ENCODE measurements at regions not wholly inside any gene's neighbourhood (a gene's known extent, or its start where the extent isn't known, plus 50 kb on each side); places are given as distances from the start of the nearest gene placed in this dataset.

DNA sequence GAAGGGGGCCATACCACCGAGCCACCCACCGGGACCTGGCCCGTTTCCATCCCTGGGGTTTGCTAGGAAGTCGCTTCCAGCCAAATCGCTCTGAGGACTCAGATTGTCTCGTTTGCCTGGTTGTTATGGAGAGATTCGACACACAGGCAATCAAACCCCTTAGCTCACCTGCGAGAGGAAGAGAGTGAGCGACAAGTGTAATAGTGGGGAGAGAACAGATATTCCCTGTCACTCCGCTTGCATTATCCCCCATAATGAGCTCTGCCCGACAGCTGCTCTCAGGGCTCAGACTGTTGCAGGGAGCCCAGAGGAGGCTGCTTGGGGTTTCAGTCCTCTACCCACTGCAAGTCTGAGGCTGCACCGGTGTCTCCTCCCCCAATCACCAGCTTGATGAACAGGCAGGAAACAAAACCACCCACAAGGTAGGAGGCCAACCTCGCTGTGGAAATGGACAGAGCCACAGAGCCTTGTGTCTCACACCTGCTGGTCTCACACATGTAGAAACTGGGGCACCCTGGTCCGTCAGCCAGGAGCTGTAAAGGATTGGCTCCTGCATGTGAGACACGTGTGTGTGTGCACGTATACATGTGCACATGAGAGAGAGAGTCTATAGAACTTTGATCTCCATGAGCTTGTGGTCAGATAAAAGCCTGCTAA, 351.1 kb downstream of the BUD13 start:
- Mint-ChIP-seq H3K27me3 (ENCODE audit: unreplicated experiment) (peaks cover 8% of the 10 kb centered on the region), H3K27ac (ENCODE audit: unreplicated experiment) (no peak overlapping the region), H3K4me1 (ENCODE audit: low read depth, unreplicated experiment) (peaks cover 7% of the 10 kb centered on the region), H3K9me3 (ENCODE audit: unreplicated experiment) (peaks cover 2% of the 10 kb centered on the region), H3K36me3 (ENCODE audit: unreplicated experiment) (no peaks in the 10 kb centered on the region), H3K4me3 (ENCODE audit: unreplicated experiment) (no peak overlapping the region)
- DNase-seq, result no peak
- TF ChIP-seq, protein P1, sequence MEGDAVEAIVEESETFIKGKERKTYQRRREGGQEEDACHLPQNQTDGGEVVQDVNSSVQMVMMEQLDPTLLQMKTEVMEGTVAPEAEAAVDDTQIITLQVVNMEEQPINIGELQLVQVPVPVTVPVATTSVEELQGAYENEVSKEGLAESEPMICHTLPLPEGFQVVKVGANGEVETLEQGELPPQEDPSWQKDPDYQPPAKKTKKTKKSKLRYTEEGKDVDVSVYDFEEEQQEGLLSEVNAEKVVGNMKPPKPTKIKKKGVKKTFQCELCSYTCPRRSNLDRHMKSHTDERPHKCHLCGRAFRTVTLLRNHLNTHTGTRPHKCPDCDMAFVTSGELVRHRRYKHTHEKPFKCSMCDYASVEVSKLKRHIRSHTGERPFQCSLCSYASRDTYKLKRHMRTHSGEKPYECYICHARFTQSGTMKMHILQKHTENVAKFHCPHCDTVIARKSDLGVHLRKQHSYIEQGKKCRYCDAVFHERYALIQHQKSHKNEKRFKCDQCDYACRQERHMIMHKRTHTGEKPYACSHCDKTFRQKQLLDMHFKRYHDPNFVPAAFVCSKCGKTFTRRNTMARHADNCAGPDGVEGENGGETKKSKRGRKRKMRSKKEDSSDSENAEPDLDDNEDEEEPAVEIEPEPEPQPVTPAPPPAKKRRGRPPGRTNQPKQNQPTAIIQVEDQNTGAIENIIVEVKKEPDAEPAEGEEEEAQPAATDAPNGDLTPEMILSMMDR (IDR thresholded peaks at IDR 0.05; ENCODE audit: partially characterized antibody, unreplicated experiment), result no peak

DNA sequence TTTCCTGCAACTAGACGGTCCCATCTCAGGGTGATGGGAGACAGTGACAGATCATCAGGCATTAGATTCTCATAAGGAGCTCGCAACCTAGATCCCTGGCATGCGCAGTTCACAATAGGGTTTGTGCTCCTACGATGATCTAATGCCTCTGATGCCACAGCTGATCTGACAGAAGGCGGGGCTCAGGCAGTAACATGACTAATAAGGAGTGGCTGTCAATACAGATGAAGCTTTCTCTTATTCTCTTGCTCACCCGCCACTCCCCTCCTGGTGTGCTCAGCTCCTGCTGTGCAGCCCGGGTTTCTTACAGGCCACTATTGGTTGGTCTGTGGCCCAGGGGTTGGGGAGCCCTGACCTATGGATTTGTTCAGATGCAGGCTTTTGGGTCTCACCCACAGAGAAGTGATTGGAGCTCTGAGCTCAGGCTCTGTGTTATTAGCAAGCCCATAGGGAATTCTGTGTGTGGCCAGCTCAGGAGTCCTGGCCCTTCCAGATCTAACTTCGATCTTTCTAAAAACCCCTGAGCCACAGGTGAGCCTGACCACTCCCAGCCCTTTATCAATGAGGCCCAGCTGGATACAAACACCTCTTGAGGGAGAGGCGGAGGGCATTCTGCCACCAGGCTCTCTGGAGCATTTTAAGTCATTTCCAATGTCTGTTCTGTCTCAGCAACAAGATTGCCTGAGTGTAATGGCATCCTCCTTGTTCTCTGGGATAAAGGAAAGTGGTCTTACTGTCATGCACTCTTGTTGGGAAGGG, 351.8 kb downstream of the BUD13 start:
- no peak overlapping the region for H3K4me3 Mint-ChIP-seq (ENCODE audit: unreplicated experiment)
- TF ChIP-seq, protein P1 (IDR thresholded peaks at IDR 0.05; ENCODE audit: partially characterized antibody, unreplicated experiment), result no peak
- no peak for DNase-seq
- no peak overlapping the region for H3K27ac Mint-ChIP-seq (ENCODE audit: unreplicated experiment)
- H3K27me3 Mint-ChIP-seq (ENCODE audit: unreplicated experiment), result peaks cover 8% of the 10 kb centered on the region
- no peaks in the 10 kb centered on the region for H3K36me3 Mint-ChIP-seq (ENCODE audit: unreplicated experiment)
- peaks cover 7% of the 10 kb centered on the region for H3K4me1 Mint-ChIP-seq (ENCODE audit: low read depth, unreplicated experiment)
- H3K9me3 Mint-ChIP-seq (ENCODE audit: unreplicated experiment), result peaks cover 2% of the 10 kb centered on the region

DNA sequence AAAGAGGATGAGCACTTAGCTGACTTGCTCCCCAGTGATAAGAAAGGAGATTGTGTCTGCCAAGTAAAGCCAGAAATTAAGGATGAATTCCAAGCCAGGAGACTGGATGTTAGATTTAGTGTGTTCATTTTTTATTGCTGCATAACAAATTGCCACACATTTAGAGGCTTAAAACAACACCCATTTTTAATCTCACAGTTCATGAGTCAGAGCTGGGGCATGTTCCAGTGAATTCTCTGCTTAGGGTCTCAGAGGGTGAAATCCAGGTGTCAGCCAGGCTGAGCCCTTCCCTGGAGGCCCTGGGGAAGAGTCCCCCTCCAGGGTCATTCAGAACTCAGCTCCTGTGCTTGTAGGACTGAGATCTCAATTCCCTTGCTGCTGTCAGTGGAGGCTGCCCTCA, 352.8 kb downstream of the BUD13 start:
- Mint-ChIP-seq H3K36me3 (ENCODE audit: unreplicated experiment) (no peaks in the 10 kb centered on the region), H3K27ac (ENCODE audit: unreplicated experiment) (no peak overlapping the region), H3K4me1 (ENCODE audit: low read depth, unreplicated experiment) (peaks cover 7% of the 10 kb centered on the region), H3K4me3 (ENCODE audit: unreplicated experiment) (no peak overlapping the region), H3K27me3 (ENCODE audit: unreplicated experiment) (peaks cover 8% of the 10 kb centered on the region), H3K9me3 (ENCODE audit: unreplicated experiment) (peaks cover 2% of the 10 kb centered on the region)
- DNase-seq, result no peak
- TF ChIP-seq, protein P1 (IDR thresholded peaks at IDR 0.05; ENCODE audit: partially characterized antibody, unreplicated experiment), result no peak

DNA sequence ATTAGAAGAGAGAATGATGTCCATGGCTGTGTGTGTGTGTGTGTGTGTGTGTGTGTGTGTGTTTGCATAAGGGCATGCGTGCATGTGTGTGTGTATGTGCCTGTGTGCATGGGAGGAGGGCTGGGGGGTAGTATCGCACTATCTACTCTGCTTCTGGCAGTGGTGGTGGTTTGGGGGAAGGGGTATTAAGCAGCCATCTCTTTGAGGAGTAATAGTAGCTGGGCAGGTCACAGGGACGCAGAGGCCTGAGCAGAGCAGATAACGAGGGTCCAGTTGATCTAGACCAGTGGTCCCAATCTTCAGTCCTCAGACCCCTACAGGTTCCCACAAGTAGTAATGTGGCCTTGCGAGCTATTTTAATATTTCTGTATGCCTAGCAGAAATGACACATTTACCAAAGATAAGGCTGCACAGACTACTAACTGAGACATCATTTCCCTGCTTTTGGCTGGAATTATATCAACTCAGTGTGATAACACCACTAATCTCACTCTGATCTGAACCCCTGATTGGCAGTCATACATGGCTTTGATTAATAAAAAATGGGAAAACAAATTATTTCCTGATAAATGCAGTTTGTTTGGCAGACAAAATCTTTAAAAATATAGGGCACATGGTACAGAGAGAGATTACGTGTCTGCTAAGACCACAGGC, 354.3 kb downstream of the BUD13 start:
- Mint-ChIP-seq H3K4me1 (ENCODE audit: low read depth, unreplicated experiment) (peaks cover 7% of the 10 kb centered on the region), H3K9me3 (ENCODE audit: unreplicated experiment) (peaks cover 2% of the 10 kb centered on the region), H3K36me3 (ENCODE audit: unreplicated experiment) (no peaks in the 10 kb centered on the region), H3K27me3 (ENCODE audit: unreplicated experiment) (peaks cover 8% of the 10 kb centered on the region), H3K27ac (ENCODE audit: unreplicated experiment) (no peak overlapping the region), H3K4me3 (ENCODE audit: unreplicated experiment) (no peak overlapping the region)
- DNase-seq, result no peak
- TF ChIP-seq, protein P1 (IDR thresholded peaks at IDR 0.05; ENCODE audit: partially characterized antibody, unreplicated experiment), result no peak

DNA sequence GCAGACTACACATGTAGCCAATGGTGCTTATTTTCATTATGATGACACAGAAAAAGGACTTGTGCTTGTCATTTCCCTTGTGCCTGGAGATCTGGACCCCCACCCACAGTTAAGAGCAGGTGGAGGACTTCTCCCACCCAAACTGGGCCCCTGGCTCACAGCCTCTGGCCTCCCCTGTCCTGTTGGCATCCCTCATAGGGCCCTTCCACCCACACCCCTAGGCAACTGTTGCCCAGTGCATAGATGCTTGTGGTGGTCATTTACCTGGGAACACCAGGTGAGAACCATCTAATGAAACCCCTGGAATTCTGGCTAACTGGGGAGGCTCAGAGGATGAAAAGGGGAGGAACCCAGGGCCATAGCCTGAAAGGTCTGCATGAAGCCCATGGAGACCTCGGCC, 355.9 kb downstream of the BUD13 start:
- Mint-ChIP-seq H3K36me3 (ENCODE audit: unreplicated experiment) (no peaks in the 10 kb centered on the region), H3K4me3 (ENCODE audit: unreplicated experiment) (no peak overlapping the region), H3K27ac (ENCODE audit: unreplicated experiment) (no peak overlapping the region), H3K4me1 (ENCODE audit: low read depth, unreplicated experiment) (no peaks in the 10 kb centered on the region), H3K27me3 (ENCODE audit: unreplicated experiment) (peaks cover 9% of the 10 kb centered on the region), H3K9me3 (ENCODE audit: unreplicated experiment) (peaks cover 2% of the 10 kb centered on the region)
- DNase-seq, result no peak
- TF ChIP-seq, protein P1 (IDR thresholded peaks at IDR 0.05; ENCODE audit: partially characterized antibody, unreplicated experiment), result no peak
